Panc1 (cell line): ENCODE measurements at regions not wholly inside any gene's neighbourhood (a gene's known extent, or its start where the extent isn't known, plus 50 kb on each side); places are given as distances from the start of the nearest gene placed in this dataset.

Experiments used
- ATAC-seq: fragments of 200-7000 bp; cut with Tn5 transposase; 2 replicates; pipeline ENCODE4 v1.9.1; 2020; ENCODE audit warnings: mild to moderate bottlenecking, moderate library complexity
- BruUV-seq: library from RNA; stranded (reverse); fragments of 400-500 nt; replicated peaks from 2 replicates; lab custom pipeline; 2021; lab: Mats Ljungman, UMichigan
- CTCF ChIA-PET: fragments of 300-600 bp; sonication (Branson Sonifier 250); formaldehyde crosslinking; loops from one replicate; lab custom pipeline; 2022; ENCODE audit warnings: antibody characterized with exemption; lab: Charles Lee
- POLR2A ChIA-PET: fragments of 300-600 bp; sonication (Branson Sonifier 250); formaldehyde crosslinking; loops from one replicate; lab custom pipeline; 2022; ENCODE audit warnings: antibody characterized with exemption; lab: Charles Lee
- DNase-seq: peaks from one replicate; pipeline ENCODE4 v3.0.0-alpha.2; 2010; ENCODE audit warnings: low read depth, low spot score
- H3K27ac ChIP-seq: 2 replicates; pipeline ENCODE4 v1.5.1; 2011; ENCODE audit warnings: mild to moderate bottlenecking, low read length, inconsistent platforms
- H3K27me3 ChIP-seq: fragments of 200-500 bp; sonication (Bioruptor generic); 2 replicates; pipeline ENCODE4 v1.6.0; 2014; ENCODE audit warnings: low read length, inconsistent platforms; ENCODE audit not compliant: control insufficient read depth, insufficient read depth
- H3K36me3 ChIP-seq: fragments of 200-500 bp; sonication (Bioruptor generic); 2 replicates; pipeline ENCODE4 v1.5.1; 2014; ENCODE audit warnings: inconsistent platforms, mild to moderate bottlenecking, low read length, moderate library complexity; ENCODE audit not compliant: control insufficient read depth, insufficient read depth
- H3K4me1 ChIP-seq: 2 replicates; pipeline ENCODE4 v1.5.1; 2011; ENCODE audit warnings: inconsistent platforms, mild to moderate bottlenecking, low read length, moderate library complexity; ENCODE audit not compliant: control insufficient read depth, insufficient read depth
- H3K4me3 ChIP-seq, 2 experiments: 2 replicates each; pipeline ENCODE4 v1.5.1; 2011 to 2012; ENCODE audit warnings: low read depth in 2 of 2, low read length in 2 of 2, mild to moderate bottlenecking in 2 of 2, inconsistent platforms in 1 of 2, moderate library complexity in 1 of 2
- H3K9me3 ChIP-seq: fragments of 200-500 bp; sonication (Bioruptor generic); 2 replicates; pipeline ENCODE4 v1.5.1; 2014; ENCODE audit warnings: low read depth, mild to moderate bottlenecking, inconsistent platforms, low read length, moderate library complexity; ENCODE audit not compliant: control insufficient read depth, insufficient read depth
- CTCF ChIP-seq: fragments of 450-650 bp; IDR thresholded peaks from 2 replicates; pipeline ENCODE4 v1.5.1; 2017; ENCODE audit warnings: mild to moderate bottlenecking
- POLR2AphosphoS5 ChIP-seq: IDR thresholded peaks from 2 replicates; pipeline ENCODE4 v1.6.1; 2012; ENCODE audit warnings: mild to moderate bottlenecking, low read depth, low read length, moderate library complexity
- REST ChIP-seq, 2 experiments: IDR thresholded peaks; 2 replicates each; pipeline ENCODE4 v1.6.1; 2011 to 2012; ENCODE audit warnings: low read depth in 2 of 2, control low read depth in 1 of 2, low read length in 1 of 2, mild to moderate bottlenecking in 1 of 2, moderate library complexity in 1 of 2; ENCODE audit not compliant: insufficient read depth in 1 of 2
- SIN3A ChIP-seq: IDR thresholded peaks from 2 replicates; pipeline ENCODE4 v1.6.1; 2012; ENCODE audit warnings: low read depth, mild to moderate bottlenecking, low read length, moderate library complexity, borderline replicate concordance; ENCODE audit not compliant: insufficient read depth
- TCF7L2 ChIP-seq: IDR thresholded peaks from 2 replicates; pipeline ENCODE4 v1.6.1; 2011; ENCODE audit warnings: mild to moderate bottlenecking, low read depth, low read length, inconsistent platforms
- in situ Hi-C: cut with HindIII; loops from 2 replicates; pipeline ENCODE4 v1.10.0; 2016; ENCODE audit warnings: low sequenced_read_pairs, low pct_unique_long_range_greater_than_20kb
- intact Hi-C: fragments of 100-400 bp; cut with micrococcal nuclease; formaldehyde crosslinking; loops from one replicate; pipeline ENCODE4 v1.10.0; 2022; ENCODE audit not compliant: unreplicated experiment

- TF ChIP-seq POLR2AphosphoS5 (no peak), REST (IDR thresholded peaks at IDR 0.05; ENCODE audit: insufficient read depth in 1 of 2, low read depth in 2 of 2, low read length in 1 of 2) (no peak), TCF7L2 (no peak), CTCF (no peak), SIN3A (no peak)
- H3K27me3 ChIP-seq, result no peaks in the 10 kb centered on the region
- POLR2A ChIA-PET, result no interaction called here
- intact Hi-C loops, result no loop called here
- no peak overlapping the region for H3K4me3 ChIP-seq
- H3K4me1 ChIP-seq, result no peaks in the 10 kb centered on the region
- in situ Hi-C loops, result no loop called here
- no peak overlapping the region for H3K27ac ChIP-seq
- H3K36me3 ChIP-seq, result no peaks in the 10 kb centered on the region
- BruUV-seq, result no TSS peak
- no peak for DNase-seq
- CTCF ChIA-PET, result no interaction called here
- no peak for ATAC-seq
- no peaks in the 10 kb centered on the region for H3K9me3 ChIP-seq
Measured at GRCh38 chr19:5207806-5208205, 132.8 kb downstream of the PTPRS start.

GRCh38 chr19:5206751-5207075 lies 133.9 kb downstream of the PTPRS start:
- no peak overlapping the region for H3K4me3 ChIP-seq
- H3K36me3 ChIP-seq, result no peaks in the 10 kb centered on the region
- ChIA-PET CTCF (no interaction called here), POLR2A (no interaction called here)
- H3K9me3 ChIP-seq, result no peaks in the 10 kb centered on the region
- no TSS peak for BruUV-seq
- H3K27me3 ChIP-seq, result no peaks in the 10 kb centered on the region
- TF ChIP-seq CTCF (no peak), TCF7L2 (no peak), SIN3A (no peak), REST (IDR thresholded peaks at IDR 0.05; ENCODE audit: insufficient read depth in 1 of 2, low read depth in 2 of 2, low read length in 1 of 2) (no peak), POLR2AphosphoS5 (no peak)
- ATAC-seq, result no peak
- DNase-seq, result no peak
- no peaks in the 10 kb centered on the region for H3K4me1 ChIP-seq
- H3K27ac ChIP-seq, result no peak overlapping the region
- in situ Hi-C loops, result no loop called here
- intact Hi-C loops, result no loop called here
